AG08396 (cell line): ENCODE measurements at regions not wholly inside any gene's neighbourhood (a gene's known extent, or its start where the extent isn't known, plus 50 kb on each side); places are given as distances from the start of the nearest gene placed in this dataset.
"Not testable (repeated sequence)": the region's sequence is repeated elsewhere in the genome, so short reads cannot be mapped to it uniquely, and the experiment has no call there.

Experiments
- DNase-seq: peaks from one replicate; pipeline ENCODE4 v3.0.0; 2012; ENCODE audit warnings: low spot score, mixed read lengths

DNA sequence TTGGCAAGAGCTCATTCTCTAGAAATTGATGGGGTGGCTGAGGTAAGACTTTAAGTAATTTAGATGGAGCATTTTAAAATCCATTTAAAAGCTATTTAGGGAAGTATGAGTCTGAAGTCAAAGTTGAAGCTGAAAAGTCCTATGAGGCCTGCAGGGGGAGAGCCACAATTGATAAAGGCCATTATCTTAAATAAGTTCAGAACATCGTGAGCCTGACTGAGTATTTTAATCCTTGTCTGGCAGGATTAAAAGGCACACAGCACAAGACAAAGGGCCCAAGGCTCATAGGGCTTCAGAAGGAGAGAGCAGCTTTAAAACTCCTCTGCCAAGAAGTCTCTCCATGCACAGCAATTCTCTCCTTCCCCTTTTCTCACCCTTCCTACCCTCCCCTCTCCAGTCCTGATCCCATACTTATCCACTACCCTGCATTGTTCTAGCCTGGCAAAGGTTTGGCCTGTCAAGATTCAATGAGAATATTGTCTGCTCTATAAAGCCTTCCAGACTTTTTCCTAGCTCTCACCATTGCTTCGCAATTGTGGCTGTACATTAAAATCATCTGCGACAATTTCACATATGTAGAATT lies 1312.9 kb downstream of the FAM181B start:
- no peak for DNase-seq

DNA sequence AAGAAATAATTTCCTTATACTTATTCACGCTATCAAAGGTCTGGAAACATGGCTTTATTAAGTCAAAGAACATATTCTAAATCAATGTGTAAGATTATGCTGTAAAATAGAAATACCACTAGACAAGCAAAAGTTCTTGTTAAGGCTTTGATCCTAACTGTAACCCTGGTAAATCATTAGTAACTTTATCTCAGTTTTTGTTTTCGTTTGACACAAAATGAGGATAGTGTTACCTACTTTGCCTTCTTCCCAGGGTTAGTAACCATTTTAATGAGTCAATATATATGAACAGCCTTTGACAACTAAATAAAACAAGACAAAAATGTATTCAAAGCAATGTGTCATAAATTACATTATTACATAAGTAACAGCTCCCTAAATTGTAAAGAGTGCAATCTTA lies 1336.3 kb downstream of the FAM181B start:
- no peak for DNase-seq

DNA sequence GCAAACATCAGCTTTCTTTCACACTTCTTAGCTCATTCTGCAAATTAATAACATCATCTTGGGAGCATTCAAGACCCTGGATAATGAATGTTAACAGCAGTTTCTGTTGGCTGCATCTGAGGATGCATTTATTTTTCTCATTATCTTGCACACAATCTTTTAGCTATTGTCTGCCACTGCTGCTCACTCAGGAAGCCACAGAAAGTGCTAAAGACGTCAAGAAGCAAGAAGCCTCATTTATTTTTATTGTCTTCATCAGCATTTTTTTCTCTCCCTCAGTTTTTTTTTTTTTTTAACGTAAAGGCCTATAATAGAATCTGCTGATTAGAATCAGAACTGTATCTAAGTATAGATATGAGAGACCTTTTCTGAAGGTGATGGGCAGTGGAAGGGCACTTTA lies 1339.4 kb downstream of the FAM181B start:
- no peak for DNase-seq

DNA sequence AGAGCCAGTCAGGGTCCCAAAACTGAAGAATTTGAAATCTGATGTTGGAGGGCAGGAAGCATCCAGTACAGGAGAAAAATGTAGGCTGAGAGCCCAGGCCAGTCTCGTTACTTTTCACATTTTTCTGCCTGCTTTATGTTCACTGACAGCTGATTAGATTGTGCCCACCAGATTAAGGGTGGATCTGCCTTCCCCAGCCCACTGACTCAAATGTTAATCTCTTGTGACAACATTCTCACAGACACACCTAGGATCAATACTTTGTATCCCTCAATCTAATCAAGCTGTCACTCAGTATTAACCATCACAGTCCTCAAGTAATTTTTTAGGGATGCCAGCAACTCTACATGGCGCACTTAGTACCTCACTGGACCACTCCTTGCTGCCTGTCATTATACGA lies 1345.3 kb downstream of the FAM181B start:
- DNase-seq, result no peak

DNA sequence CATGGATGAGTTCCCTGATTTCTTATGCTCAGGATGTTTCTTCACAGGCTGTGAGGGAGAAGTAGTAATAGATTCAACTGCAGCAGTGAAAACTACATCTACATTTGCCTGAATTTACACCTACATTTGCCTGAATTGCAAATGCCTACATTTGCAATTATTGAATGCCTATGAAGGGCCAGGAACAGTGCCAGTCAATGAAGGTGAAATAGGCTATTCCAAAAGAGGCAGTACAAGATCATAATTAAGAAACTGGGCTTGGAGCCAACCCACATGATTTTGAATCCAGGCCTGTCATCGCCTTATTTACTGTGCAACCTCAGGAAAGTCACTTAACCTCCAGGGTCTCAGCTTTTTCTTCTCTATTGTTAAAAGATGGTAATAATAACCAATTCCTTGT lies 1353.3 kb downstream of the FAM181B start:
- DNase-seq, result no peak

DNA sequence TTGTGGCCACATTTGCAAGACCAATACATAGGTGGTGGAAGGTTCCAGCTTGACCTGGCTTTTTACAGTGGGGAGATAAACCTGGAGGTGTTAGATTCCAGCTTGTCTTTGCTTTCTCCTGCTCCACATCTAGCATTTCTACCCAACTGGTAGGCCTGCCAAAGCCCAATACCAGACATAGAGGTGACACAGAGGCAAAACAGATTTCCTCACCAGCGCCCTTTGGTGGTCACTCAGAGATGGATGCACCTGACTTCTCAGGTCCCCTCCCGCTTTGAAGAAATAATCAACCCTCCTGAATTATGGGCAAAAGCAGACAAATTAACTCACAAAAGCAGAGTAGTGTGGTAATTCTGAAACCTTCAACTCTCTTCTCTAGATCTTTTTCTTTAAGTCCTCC lies 1356.2 kb downstream of the FAM181B start:
- DNase-seq, result no peak

DNA sequence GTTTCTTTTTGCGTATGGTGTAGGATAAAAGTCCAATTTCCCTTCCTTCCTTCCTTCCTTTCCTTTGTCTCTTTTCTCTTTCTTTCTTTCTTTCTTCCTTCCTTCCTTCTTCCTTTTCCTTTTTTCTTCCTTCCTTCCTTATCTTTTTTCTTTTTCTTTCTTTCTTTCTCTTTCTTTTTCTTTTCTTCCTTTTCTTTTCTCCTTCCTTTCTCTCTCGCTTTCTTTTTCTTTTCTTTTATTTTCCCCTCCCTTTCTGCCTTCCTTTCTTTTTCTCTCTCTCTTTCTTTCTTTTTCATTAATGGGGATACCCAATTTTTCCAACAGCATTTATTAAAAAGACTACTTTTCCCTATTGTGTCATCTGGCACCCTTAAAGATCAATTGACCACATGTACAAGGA lies 1359.7 kb downstream of the FAM181B start:
- DNase-seq, result no peak

DNA sequence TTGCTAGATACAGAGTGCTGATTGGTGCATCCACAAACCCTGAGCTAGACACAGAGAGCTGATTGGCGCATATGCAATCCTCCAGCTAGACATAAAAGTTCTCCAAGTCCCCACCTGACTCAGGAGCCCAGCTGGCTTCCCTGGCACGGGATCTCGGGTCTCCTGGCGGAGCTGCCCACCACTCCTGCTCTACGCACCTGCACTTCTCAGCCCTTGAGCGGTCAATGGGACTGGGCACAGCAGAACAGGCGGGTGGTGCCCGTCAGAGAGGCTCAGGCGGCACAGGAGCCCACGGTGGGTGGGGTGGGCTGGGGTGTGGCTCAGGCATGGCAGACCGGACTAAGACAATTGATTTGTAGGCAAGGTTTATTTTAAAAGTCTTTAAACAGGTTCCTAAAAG lies 1365.5 kb downstream of the FAM181B start:
- no peak for DNase-seq

DNA sequence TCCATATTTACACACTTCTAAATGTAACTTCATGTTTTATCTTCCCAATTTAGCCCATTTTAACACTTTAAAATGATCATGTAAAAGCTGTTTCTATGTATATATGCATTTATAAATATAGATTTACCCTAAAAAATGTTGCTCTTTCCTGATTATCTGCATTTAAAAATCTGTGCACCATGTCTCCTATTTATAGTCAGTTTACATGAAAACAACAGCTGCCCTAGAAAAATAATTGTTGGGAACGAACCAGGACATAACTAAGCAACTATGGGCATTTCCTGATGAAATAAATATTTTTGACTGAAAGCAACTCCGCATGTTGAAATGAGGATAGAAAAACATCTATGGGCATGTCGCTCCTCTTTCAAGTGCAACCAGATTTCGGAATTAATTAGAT lies 1368.2 kb downstream of the FAM181B start:
- no peak for DNase-seq

DNA sequence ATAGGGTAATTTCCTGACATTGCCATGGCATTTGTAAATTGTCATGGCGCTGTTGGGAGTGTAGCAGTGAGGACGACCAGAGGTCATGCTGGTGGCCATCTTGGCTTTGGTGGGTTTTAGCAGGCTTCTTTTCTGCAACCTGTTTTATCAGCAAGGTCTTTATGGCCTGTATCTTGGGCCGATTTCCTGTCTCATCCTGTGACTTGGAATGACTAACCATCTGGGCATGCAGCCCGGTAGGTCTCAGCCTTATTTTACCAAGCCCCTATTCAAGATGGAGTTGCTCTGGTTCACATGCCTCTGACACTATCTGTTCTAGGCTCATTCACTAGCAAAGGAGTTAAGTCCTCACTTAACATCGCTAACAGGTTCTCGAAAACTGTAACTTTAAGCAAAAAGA lies 1374.2 kb downstream of the FAM181B start:
- no peak for DNase-seq

DNA sequence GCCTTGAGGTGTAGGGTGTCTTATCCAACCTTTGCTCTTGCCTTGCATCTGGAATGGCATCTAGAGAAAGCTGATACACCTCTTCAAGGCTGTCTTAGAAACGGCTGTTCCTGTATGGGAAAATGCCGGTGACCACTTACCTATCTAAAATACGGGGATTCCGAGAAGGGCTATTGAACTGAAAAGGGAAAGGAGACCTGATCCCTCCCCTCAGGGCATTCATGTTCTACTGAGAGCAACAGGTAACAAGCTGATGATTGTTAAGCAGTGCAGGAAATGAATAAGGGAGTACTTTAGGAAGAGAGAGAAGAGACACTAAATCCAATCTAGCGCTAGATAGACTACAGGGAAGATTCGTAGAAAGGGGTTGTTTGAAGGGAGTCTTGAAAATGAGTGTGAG lies 1388.1 kb downstream of the FAM181B start:
- DNase-seq, result no peak

DNA sequence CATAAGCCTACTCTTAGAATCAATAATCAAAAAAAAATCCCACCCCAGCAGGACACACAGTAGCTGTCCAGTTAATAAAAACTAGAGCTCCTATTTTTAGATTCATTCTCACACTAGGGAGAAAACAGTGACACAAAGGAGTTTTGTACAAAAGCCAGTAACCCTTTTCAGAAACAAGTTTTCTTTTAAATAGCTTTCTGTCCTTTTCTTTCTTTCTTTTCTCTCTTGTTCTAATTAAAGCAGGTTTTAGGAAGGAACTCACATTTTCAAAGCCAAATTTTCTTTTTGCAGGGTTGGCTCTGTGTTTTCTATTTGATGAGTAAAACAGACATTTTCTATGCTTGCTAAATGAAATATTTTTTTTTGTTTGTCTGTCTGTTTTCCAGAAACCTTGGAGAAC lies 1390.7 kb downstream of the FAM181B start:
- no peak for DNase-seq

DNA sequence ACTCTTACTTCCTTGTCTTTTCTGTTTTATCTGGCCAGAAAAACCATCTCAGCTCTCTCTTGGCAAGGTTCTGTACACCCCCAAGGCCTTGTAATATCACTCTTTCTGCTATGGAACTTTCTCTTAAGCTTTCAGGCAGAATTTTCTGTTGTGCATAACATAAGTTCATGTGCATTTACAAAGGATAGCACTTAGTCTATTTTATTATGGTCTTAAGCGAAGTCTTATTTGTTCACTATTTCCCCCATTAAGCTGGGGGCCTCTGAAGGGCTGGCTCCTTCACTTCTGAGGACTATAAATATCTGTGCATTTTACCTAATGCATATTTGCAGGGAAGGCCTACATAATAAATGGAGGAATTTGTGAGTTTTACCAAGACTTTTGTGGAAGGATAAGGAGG lies 1393.4 kb downstream of the FAM181B start:
- no peak for DNase-seq

DNA sequence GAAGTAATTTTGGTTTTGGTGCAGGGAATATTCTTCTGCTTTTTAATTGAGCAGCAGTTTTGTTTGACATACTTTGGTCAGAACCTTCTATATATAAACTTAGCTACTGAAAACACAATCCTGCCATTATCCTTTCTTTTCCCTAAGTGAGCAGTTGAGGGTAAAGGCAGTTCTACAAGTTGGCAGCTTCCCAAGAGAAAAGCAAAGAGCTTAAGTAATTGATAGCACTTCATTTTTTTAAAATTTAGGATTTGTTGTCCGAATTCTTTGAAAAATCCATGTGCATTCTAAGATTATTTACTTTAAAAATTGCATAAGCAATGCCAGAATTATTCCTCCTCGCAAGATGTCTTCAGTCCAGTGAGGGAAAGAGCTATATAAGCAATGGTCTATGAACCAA lies 1394.1 kb downstream of the FAM181B start:
- DNase-seq, result no peak

DNA sequence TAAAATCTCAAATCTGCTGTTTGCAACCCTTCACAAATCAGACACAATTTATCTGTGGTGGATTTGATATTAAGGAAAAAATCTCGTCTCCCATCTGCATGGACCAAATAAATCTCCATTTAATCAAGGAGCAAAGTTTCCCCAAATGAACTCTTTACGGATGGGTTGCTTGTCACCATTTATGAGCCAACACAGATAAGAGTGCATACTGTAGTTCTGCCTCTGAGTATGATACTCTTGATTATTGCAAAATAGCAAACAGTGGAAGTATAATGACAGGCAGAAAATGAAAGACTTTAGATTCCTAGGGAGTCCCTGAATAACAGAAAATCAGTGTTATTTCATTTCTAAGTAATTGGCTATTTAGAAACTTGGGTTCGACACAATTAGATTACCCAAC lies 1395.9 kb downstream of the FAM181B start:
- no peak for DNase-seq

DNA sequence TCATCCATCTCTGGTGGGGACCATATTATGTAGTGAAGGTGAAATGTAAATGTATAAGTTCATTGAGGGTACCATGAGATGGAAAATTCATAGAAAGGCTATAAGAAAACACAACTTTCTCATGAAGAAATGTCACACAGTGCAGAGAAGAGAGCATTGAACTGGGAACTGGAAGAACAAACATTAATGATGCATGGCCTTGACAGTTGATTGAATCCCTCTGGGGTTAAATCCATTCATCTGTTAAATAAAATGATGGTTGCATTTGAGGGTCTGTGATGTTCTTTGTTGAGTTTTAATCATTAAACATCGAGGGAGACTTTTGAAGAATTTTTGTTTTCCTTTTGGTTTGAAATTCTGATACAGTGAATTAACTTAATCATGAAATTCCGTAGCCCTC lies 1401.4 kb downstream of the FAM181B start:
- no peak for DNase-seq

DNA sequence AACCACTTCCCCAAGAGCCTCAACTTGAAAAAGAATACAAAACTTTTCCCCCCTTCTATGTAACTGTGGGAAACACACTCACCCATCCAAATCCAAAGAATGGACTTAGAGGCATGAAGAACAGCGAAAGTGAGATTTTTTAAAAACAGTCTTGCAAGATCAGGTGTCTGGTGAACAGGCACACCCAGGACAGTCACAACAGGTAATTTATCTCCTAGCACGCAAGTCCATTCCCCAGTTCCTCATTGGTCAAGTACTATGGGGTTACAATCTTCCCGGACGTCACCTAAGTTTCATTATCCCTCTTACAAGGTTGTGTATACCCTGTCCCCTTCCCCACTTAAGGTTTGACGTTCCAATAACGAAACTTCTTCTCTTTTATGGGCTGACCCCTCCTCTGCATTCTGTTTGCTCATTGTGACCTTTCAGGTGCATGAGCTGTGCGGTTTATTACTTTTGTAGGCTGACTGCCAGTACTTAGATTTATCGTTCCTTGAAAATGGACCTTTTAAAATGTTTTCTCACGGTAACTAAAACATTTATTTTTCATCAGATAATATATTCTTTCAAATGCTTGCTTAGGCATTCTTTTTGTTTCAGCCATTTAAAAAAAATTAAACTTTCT lies 1401.9 kb downstream of the FAM181B start:
- DNase-seq, result no peak

DNA sequence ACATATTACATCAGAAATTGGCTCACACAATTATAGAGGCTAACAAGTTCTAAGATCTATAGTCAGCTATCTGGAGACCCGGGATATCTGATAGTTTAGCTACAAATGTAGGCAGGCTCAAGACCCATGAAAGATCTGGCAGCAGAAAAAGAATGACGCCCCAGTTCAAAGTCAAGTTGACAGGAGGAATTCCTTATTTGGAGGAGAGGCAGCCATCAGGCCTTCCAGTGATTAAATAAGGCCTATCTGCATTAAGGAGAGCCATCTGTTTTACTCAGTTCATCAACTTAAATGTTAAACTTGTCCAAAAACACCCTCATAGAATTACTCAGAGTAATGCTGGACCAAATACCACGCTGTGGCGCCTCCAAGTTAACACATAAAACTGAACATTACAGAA lies 1402.6 kb downstream of the FAM181B start:
- no peak for DNase-seq

DNA sequence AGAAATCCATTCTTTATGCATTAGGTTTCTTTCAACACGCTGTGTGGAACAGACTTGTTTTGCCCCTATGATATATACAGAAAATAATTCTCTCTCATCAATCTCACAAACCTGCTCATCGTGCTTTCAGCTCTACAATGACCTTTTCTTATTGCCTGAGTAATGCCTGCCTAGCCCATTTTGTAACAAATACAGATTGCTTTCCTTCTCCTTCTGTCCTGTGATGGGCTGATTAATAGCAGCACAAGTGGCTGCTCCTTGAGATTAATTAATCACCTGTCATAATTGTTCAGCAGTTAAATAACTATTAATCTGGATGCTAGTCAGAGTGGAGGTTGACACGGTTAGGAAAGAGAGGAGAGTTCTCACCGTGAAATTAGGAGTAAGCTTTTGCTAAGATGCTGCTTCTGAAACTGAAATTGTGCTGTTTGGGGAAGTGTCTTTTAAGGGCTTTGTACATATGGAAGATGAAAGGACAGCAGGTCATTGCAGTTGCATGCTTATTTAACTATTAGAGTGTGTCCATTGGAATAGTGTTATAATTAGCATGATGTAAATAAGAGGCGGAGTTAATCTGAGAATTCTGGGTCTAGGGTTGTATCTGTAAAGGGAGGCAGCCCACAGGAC lies 1430.5 kb downstream of the FAM181B start:
- no peak for DNase-seq

DNA sequence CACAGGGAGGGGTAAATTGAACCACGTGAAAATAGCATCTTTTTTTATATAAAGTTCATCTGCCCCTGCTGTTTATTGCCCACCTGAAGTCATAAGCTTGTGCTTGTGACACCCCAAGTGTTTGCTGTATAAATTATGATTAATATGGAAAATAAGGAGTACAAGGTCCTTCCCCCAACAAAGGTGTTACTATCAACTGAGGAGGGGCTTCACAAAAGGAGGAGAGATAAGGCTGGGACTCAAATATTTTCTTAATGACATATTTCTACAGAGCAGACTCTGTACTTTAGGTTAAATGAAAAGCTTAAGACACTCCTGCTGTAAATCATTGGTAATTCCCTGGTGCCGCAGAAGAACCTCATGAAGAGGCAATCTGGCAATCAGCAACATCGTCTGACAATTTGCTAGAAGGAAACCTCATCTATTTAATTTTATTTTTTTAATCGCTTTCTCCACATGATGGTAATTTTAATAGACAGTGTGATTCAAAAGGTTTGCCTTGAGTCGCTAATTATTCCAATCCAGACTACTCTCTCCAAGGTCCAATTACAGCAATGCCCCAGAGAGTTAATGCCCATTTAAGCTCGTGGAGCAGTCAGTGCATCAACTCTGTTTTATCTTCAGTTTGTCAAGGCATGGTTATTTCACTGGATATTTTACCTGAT lies 1432.4 kb downstream of the FAM181B start:
- no peak for DNase-seq

DNA sequence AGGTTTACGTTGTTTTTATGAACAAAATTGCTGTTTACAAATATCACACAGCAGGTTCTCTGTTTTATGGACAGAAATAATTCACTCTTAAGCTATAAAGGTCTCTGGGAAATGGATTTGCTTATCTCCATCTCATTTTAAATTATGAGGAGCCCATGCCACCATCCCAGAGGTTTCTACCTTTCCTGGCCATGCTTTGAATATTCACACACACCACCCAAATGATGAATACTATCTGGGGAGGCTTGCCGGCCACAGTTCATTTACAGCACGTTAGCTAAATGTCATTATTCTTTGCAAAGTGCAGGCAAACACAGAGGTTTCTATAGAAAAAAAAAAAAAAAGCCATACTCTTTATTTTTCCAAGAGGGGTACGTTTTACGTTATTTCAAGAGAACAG lies 1446.7 kb downstream of the FAM181B start:
- no peak for DNase-seq

DNA sequence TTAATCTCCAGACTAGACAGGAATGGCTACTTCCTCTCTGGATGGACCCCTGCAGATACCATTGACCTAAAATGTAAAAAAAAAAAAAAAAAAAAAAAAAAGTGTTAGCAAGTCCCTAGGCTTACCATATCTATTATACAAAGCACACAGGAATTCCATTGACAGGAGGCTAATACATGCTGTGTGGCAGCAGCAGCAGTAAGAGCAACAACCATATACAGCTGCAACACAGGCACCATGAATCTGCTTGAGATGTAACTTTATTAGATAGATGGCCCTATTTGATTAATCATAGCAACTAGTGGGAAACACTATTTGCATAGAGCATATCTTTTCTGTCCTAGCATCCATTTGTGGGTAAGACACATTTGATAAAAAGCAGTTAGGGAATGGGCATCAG lies 1447.1 kb downstream of the FAM181B start:
- DNase-seq, result no peak

DNA sequence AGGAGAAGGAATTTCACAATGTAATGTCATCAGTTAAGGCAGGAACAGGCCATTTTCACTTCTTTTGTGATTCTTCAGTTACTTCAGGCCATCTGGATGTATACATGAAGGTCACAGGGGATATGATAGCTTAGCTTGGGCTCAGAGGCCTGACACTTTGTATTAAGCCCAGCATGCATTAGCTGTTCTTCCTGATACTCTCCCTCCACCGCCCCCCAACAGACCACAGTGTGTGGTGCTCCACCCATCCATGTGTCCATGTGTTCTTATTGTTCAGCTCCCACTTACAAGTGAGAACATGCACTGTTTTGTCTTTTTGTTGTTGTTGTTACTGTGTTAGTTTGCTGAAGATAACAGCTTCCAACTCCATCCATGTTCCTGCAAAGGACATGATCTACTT lies 1453.4 kb downstream of the FAM181B start:
- not testable (repeated sequence) for DNase-seq
